Activated naive CD4-positive, alpha-beta T cell treated with anti-CD3 and anti-CD28 coated beads, Interleukin-2, amount 10 ng/mL, durations not matched to agents 7 days and 5 days (primary cell): ENCODE measurements at regions not wholly inside any gene's neighbourhood (a gene's known extent, or its start where the extent isn't known, plus 50 kb on each side); places are given as distances from the start of the nearest gene placed in this dataset.

Experiments used
- CTCF ChIA-PET: fragments of 350-600 bp; sonication (Branson Sonifier 250); formaldehyde crosslinking; loops from one replicate; lab custom pipeline; 2021; ENCODE audit warnings: antibody characterized with exemption; lab: Charles Lee
- DNase-seq: peaks from one replicate; pipeline ENCODE4 v3.0.0-alpha.2; 2020
- H3K27ac Mint-ChIP-seq: one replicate; pipeline ENCODE4 v1.8.0; 2021; ENCODE audit warnings: mild to moderate bottlenecking, moderate library complexity, mixed read lengths
- H3K27me3 Mint-ChIP-seq: one replicate; pipeline ENCODE4 v1.8.0; 2021; ENCODE audit warnings: mild to moderate bottlenecking, mixed read lengths
- H3K36me3 Mint-ChIP-seq: one replicate; pipeline ENCODE4 v1.8.0; 2021; ENCODE audit warnings: mixed read lengths
- H3K4me1 Mint-ChIP-seq: one replicate; pipeline ENCODE4 v1.8.0; 2021; ENCODE audit warnings: mixed read lengths
- H3K4me3 Mint-ChIP-seq: one replicate; pipeline ENCODE4 v1.8.0; 2021; ENCODE audit warnings: mild to moderate bottlenecking, moderate library complexity, mixed read lengths
- H3K9me3 Mint-ChIP-seq: one replicate; pipeline ENCODE4 v1.8.0; 2021; ENCODE audit warnings: mixed read lengths

DNA sequence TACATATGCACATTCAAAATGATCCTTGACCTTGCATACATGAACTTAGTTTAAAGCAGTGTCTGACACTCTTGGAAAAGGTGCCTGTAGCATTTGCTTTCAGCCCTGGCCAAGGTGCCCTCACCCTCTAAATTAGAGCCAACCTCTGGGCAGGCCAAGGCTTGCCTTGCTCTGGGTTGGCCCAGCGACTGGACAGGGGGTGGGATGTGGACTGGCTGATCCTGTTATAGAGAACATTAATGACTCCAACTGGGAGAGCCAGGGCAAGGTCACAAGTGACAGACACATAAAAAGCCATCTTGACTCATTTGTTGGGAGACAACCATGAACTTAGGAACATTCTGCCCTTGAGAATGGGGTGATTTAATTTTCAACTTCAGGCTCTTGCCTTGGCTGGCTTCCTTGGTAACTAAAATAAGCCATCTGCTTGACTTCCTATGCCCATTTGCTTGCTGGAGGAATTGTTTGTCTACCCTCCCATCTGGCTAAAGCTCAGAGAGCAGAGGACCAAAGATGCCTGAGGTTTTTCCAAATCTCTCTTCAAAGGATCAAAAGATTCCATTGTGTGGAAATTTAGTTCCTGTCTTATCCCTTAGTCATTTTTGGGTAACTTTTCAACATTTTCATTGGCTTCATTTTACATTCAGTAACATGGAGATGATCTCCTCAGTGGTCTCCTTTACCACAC, 403.7 kb downstream of the SOX2 start:
- CTCF ChIA-PET: no interaction called here
- Mint-ChIP-seq H3K27ac (no peak overlapping the region), H3K36me3 (no peaks in the 10 kb centered on the region), H3K4me3 (no peak overlapping the region), H3K9me3 (no peaks in the 10 kb centered on the region), H3K27me3 (no peaks in the 10 kb centered on the region), H3K4me1 (no peaks in the 10 kb centered on the region)
- no peak for DNase-seq

- no peaks in the 10 kb centered on the region for H3K27me3 Mint-ChIP-seq
- DNase-seq: no peak
- CTCF ChIA-PET: no interaction called here
- no peaks in the 10 kb centered on the region for H3K4me1 Mint-ChIP-seq
- no peak overlapping the region for H3K27ac Mint-ChIP-seq
- H3K9me3 Mint-ChIP-seq: no peaks in the 10 kb centered on the region
- no peak overlapping the region for H3K4me3 Mint-ChIP-seq
- H3K36me3 Mint-ChIP-seq: no peaks in the 10 kb centered on the region
Observed at GRCh38 chr3:182116386-182116785, 404.7 kb downstream of the SOX2 start.

GRCh38 chr3:182117131-182117530, 405.4 kb downstream of the SOX2 start:
- H3K27me3 Mint-ChIP-seq: no peaks in the 10 kb centered on the region
- no peaks in the 10 kb centered on the region for H3K9me3 Mint-ChIP-seq
- CTCF ChIA-PET: no interaction called here
- H3K36me3 Mint-ChIP-seq: no peaks in the 10 kb centered on the region
- no peaks in the 10 kb centered on the region for H3K4me1 Mint-ChIP-seq
- no peak for DNase-seq
- no peak overlapping the region for H3K4me3 Mint-ChIP-seq
- H3K27ac Mint-ChIP-seq: no peak overlapping the region

DNA sequence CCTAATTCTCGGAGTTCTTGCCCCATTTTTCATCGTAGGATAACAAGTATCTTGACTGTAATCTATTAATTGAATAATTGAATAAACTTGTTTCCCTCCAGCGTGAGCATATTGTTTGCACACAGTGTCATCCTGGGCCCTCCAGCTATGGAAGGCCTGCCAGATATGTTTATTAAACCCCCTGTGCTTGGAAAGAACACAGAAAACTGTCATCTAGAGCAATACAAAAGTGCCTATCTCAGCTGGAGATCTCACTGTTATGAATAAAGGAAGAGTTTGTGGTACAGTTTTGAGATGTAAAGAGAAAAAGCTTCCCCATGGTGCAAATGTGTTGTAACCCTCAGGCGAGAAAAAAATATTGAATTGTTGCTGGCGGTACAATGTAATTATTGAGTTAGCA, 405.9 kb downstream of the SOX2 start:
- H3K27ac Mint-ChIP-seq: no peak overlapping the region
- H3K36me3 Mint-ChIP-seq: no peaks in the 10 kb centered on the region
- DNase-seq: no peak
- CTCF ChIA-PET: no interaction called here
- no peaks in the 10 kb centered on the region for H3K4me1 Mint-ChIP-seq
- H3K9me3 Mint-ChIP-seq: no peaks in the 10 kb centered on the region
- no peak overlapping the region for H3K4me3 Mint-ChIP-seq
- no peaks in the 10 kb centered on the region for H3K27me3 Mint-ChIP-seq

DNA sequence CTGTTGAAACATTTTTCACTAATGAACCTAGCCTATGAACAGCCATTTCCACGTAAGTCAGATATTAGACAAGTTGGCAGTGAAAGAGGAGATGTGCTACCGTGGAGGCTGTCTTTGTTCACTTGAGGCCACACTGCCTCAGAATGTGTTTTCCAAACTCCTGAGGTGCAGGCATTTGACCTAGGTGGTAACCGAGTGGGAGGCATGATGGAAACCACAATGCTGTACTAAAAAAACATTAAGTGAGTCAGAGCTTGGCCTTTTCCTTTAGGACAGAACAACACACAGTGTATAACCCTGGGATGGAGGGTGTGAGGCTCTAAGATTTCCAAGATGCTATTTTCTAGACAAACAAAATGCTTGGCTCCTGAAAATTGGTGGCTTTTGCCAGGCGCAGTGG, 406.3 kb downstream of the SOX2 start:
- Mint-ChIP-seq H3K4me3 (no peak overlapping the region), H3K4me1 (no peaks in the 10 kb centered on the region), H3K36me3 (no peaks in the 10 kb centered on the region), H3K9me3 (no peaks in the 10 kb centered on the region), H3K27me3 (no peaks in the 10 kb centered on the region), H3K27ac (no peak overlapping the region)
- DNase-seq: no peak
- CTCF ChIA-PET: no interaction called here

DNA sequence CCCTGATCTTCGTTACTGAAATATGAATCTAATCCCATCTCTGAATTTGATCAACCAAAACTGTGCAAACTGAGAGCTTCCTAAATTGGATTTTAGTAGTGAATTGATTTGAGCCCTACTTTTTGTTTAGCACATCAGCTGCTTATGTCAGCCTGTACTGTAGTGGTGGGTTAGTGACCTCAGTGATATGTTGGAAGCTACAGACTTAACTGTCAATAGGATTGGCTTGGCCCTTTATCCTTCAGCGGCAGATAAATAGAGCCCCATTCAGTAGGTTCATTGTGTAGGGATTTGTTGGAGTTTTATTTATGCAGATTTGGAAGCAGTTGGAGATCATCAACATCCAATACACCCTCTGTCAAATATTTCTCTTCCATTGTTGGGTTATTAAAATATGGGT, 409.7 kb downstream of the SOX2 start:
- H3K36me3 Mint-ChIP-seq: no peaks in the 10 kb centered on the region
- no peak for DNase-seq
- H3K27ac Mint-ChIP-seq: no peak overlapping the region
- no peak overlapping the region for H3K4me3 Mint-ChIP-seq
- no peaks in the 10 kb centered on the region for H3K9me3 Mint-ChIP-seq
- no peaks in the 10 kb centered on the region for H3K4me1 Mint-ChIP-seq
- CTCF ChIA-PET: no interaction called here
- H3K27me3 Mint-ChIP-seq: no peaks in the 10 kb centered on the region

DNA sequence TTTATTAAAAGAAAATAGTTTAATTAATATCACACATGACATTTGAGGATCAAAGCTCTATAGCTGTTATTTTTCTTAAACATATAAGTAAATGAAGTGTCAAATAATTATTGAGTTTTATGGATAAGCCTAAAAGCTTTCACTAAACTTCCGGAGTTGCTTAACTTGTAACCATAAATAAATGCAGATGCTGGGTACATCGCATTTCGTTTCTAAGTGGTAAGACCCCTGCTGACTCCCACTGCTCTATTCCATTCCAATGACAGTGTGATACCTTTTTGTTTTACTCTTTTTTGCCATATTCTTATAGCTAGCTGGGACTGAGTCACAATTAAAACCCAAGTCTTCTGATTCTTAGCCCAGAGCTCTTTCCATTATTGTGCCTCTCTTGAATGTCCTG, 411.1 kb downstream of the SOX2 start:
- H3K27ac Mint-ChIP-seq: no peak overlapping the region
- H3K4me1 Mint-ChIP-seq: no peaks in the 10 kb centered on the region
- no peaks in the 10 kb centered on the region for H3K27me3 Mint-ChIP-seq
- no peak for DNase-seq
- CTCF ChIA-PET: no interaction called here
- no peaks in the 10 kb centered on the region for H3K9me3 Mint-ChIP-seq
- no peaks in the 10 kb centered on the region for H3K36me3 Mint-ChIP-seq
- H3K4me3 Mint-ChIP-seq: no peak overlapping the region

DNA sequence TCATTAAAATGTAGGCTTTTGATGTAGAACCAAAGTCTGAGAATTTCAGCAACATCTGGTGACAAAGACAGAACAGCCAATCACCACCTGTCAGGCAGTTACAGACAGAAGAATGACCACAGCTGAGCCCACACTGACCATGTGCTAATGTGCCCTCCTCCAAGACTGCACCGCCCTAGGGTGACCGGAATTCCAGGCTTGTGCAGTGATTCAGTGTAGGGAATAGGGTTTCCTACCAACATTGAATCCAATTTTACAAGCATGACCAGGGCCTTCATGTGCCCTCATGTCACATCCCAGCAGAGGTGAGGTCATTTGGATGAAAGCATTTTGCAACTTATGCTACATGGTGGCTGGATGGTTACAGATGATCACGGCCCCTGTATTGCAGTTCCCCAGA, 412.5 kb downstream of the SOX2 start:
- no peak overlapping the region for H3K27ac Mint-ChIP-seq
- no peak overlapping the region for H3K4me3 Mint-ChIP-seq
- no peak for DNase-seq
- no peaks in the 10 kb centered on the region for H3K9me3 Mint-ChIP-seq
- CTCF ChIA-PET: no interaction called here
- no peaks in the 10 kb centered on the region for H3K36me3 Mint-ChIP-seq
- H3K27me3 Mint-ChIP-seq: no peaks in the 10 kb centered on the region
- H3K4me1 Mint-ChIP-seq: no peaks in the 10 kb centered on the region

- H3K4me1 Mint-ChIP-seq: no peaks in the 10 kb centered on the region
- CTCF ChIA-PET: no interaction called here
- no peak for DNase-seq
- H3K27me3 Mint-ChIP-seq: no peaks in the 10 kb centered on the region
- no peaks in the 10 kb centered on the region for H3K9me3 Mint-ChIP-seq
- no peaks in the 10 kb centered on the region for H3K36me3 Mint-ChIP-seq
- no peak overlapping the region for H3K4me3 Mint-ChIP-seq
- H3K27ac Mint-ChIP-seq: no peak overlapping the region
Observed at GRCh38 chr3:182124716-182125115, 413.0 kb downstream of the SOX2 start.

DNA sequence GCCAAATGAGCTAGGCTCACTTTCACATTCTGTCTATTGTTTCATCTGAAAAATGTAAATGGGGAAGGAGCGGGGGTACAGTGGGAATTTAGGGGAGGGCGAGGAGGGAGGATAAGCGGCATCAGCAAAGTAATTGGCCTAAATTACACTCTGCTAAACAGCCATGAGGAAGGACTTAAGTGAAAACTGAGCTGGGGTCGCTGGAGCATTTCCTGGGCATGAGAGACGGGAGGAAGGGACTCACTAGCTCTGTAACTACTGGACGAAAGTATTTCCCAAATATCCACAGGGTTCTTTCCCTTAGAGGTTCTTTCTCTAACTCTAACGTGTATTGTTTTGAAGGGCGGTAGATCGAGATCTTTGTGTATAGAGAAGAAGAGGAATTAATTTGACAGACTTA, 418.0 kb downstream of the SOX2 start:
- no peaks in the 10 kb centered on the region for H3K4me1 Mint-ChIP-seq
- CTCF ChIA-PET: no interaction called here

GRCh38 chr3:182133752-182134151, 422.0 kb downstream of the SOX2 start:
- DNase-seq: no peak
- H3K27ac Mint-ChIP-seq: no peak overlapping the region
- no peak overlapping the region for H3K4me3 Mint-ChIP-seq
- no peaks in the 10 kb centered on the region for H3K4me1 Mint-ChIP-seq
- H3K9me3 Mint-ChIP-seq: no peaks in the 10 kb centered on the region
- CTCF ChIA-PET: no interaction called here
- no peaks in the 10 kb centered on the region for H3K27me3 Mint-ChIP-seq
- H3K36me3 Mint-ChIP-seq: no peaks in the 10 kb centered on the region

More for the DNA sequence above, 418.0 kb downstream of the SOX2 start:
- H3K9me3 Mint-ChIP-seq: no peaks in the 10 kb centered on the region
- H3K36me3 Mint-ChIP-seq: no peaks in the 10 kb centered on the region
- no peaks in the 10 kb centered on the region for H3K27me3 Mint-ChIP-seq
- no peak overlapping the region for H3K4me3 Mint-ChIP-seq
- no peak overlapping the region for H3K27ac Mint-ChIP-seq
- no peak for DNase-seq

- Mint-ChIP-seq H3K9me3 (no peaks in the 10 kb centered on the region), H3K27me3 (no peaks in the 10 kb centered on the region), H3K4me1 (no peaks in the 10 kb centered on the region), H3K36me3 (no peaks in the 10 kb centered on the region), H3K27ac (no peak overlapping the region), H3K4me3 (no peak overlapping the region)
- no peak for DNase-seq
- CTCF ChIA-PET: no interaction called here
Observed at GRCh38 chr3:182135056-182135455, 423.3 kb downstream of the SOX2 start.

DNA sequence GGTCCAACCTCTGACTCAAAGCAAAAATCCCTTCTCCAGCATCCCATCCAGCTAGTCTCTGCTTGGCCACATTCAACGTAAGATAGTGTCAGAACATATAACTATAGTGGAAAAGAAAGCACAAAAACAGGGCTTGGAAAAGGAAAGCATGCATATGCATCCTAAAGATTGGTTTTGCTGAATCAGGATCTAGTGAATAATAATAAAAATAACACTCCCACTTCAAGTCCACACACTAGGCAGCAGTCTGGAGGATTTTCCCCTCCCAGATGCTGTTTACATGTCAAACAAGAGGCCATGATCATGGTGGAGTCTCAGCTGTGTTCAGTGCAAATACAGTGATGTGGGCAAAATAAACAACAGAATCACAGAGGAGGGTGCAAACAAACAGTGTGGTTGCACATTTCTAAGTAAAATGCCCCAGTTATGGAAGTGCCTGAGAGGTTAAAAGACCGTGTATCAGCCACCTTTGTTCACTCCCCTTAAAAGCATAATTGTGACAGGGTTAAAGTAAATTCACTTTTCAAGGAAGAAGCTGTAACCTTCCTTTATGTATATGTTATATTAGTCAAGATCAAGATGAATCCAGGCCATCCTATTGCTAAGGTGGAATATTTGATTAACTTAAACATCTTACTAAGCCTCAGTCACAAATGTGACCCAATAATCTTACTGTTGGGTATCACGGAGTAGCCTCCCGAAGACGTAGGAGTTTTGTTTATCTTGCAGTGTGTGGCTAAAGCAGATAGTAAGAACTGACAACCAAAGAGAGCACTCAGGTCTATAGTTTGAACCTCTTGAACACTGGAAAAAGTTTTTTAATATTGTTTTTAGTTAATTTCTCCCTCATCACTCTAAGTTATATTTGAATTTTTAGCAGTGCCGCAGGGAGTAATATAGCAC, 424.5 kb downstream of the SOX2 start:
- no peak overlapping the region for H3K4me3 Mint-ChIP-seq
- no peaks in the 10 kb centered on the region for H3K27me3 Mint-ChIP-seq
- H3K4me1 Mint-ChIP-seq: no peaks in the 10 kb centered on the region
- no peak overlapping the region for H3K27ac Mint-ChIP-seq
- no peak for DNase-seq
- CTCF ChIA-PET: no interaction called here
- H3K9me3 Mint-ChIP-seq: no peaks in the 10 kb centered on the region
- H3K36me3 Mint-ChIP-seq: no peaks in the 10 kb centered on the region

DNA sequence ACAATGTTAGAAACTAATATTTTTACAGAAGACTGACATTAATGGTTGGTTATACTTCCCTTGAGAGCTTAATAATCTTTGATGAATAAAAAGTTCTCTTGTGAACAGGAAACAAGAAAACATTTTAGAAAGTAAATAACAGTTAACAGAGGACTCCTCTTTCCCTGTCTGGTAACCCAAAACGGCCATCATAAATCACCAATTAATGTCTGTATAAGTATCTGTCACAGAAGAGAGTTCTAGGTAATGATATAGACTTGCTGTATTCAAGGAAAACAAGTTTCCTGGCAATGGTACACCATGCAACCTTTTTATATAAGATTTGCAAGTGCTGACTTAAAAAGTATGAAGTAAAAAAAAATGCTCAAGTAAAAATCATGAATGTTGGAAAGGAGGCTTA, 426.7 kb downstream of the SOX2 start:
- H3K36me3 Mint-ChIP-seq: no peaks in the 10 kb centered on the region
- no peak overlapping the region for H3K4me3 Mint-ChIP-seq
- CTCF ChIA-PET: no interaction called here
- no peaks in the 10 kb centered on the region for H3K4me1 Mint-ChIP-seq
- no peaks in the 10 kb centered on the region for H3K9me3 Mint-ChIP-seq
- DNase-seq: no peak
- no peaks in the 10 kb centered on the region for H3K27me3 Mint-ChIP-seq
- H3K27ac Mint-ChIP-seq: no peak overlapping the region
